OCI-LY7 (cell line): ENCODE measurements at regions not wholly inside any gene's neighbourhood (a gene's known extent, or its start where the extent isn't known, plus 50 kb on each side); places are given as distances from the start of the nearest gene placed in this dataset.

Source experiments
- CTCF ChIP-seq: fragments of 200-600 bp; sonication (generic); conservative IDR thresholded peaks from 2 replicates; pipeline ENCODE4 v1.5.1; 2014; ENCODE audit warnings: mild to moderate bottlenecking, antibody characterized with exemption, low read length, moderate library complexity, mixed read lengths
- EZH2phosphoT487 ChIP-seq: fragments of 200-600 bp; sonication (generic); IDR thresholded peaks from 2 replicates; pipeline ENCODE4 v1.6.1; 2018; ENCODE audit warnings: low read depth, borderline replicate concordance, mild to moderate bottlenecking, mixed run types, antibody characterized with exemption, low read length, moderate library complexity, mixed read lengths

GRCh38 chr13:74270018-74270417, 135.8 kb upstream of the KLF12 start:
- TF ChIP-seq CTCF = no peak
- no peak for TF ChIP-seq EZH2phosphoT487
